A549 (cell line): ENCODE measurements at regions not wholly inside any gene's neighbourhood (a gene's known extent, or its start where the extent isn't known, plus 50 kb on each side); places are given as distances from the start of the nearest gene placed in this dataset.

ENCODE experiments used
- ATAC-seq, 2 experiments: fragments of 200-7000 bp in 1 of 2; fragments of >200 bp in 1 of 2; cut with Nextera tagmentation in 1 of 2; cut with Tn5 transposase in 1 of 2; 3 replicates each; pipeline versions ENCODE4 v1.8.0 to v1.9.1; 2018 to 2020; ENCODE audit warnings: mild to moderate bottlenecking in 1 of 2, moderate library complexity in 1 of 2
- CTCF ChIA-PET: fragments of 300-600 bp; sonication (Branson Sonifier 250); formaldehyde crosslinking; extraction: SDS; loops from one replicate; lab custom pipeline; 2021; ENCODE audit warnings: antibody characterized with exemption, inconsistent platforms; lab: Yijun Ruan, JAX
- POLR2A ChIA-PET: fragments of 350-600 bp; formaldehyde crosslinking; extraction: SDS; loops from one replicate; lab custom pipeline; 2021; ENCODE audit warnings: antibody characterized with exemption, inconsistent platforms; lab: Yijun Ruan, JAX
- DNase-seq, 2 experiments: peaks; one replicate each; pipeline versions ENCODE4 v3.0.0 to v3.0.0-alpha.2; 2011 to 2016; ENCODE audit warnings: low read depth in 1 of 2, low spot score in 1 of 2
- FAIRE-seq: peaks from 2 replicates; lab custom pipeline; 2011; peaks lifted over from hg19 to GRCh38; lab: Jason Lieb, UNC
- H3K27ac ChIP-seq, 2 experiments: fragments of >200 bp; sonication (Bioruptor Twin); formaldehyde crosslinking; 3 replicates each; pipeline ENCODE4 v1.5.1; 2016 to 2017
- H3K4me1 ChIP-seq: fragments of >200 bp; sonication (Bioruptor Twin); formaldehyde crosslinking; 3 replicates; pipeline ENCODE4 v1.6.1; 2016
- H3K4me2 ChIP-seq: fragments of >200 bp; sonication (Bioruptor Twin); formaldehyde crosslinking; 3 replicates; pipeline ENCODE4 v1.6.1; 2016
- H3K4me3 ChIP-seq: fragments of >200 bp; sonication (Bioruptor Twin); formaldehyde crosslinking; 3 replicates; pipeline ENCODE4 v1.5.1; 2016
- H3K9me3 ChIP-seq: fragments of >200 bp; sonication (Bioruptor Twin); formaldehyde crosslinking; 3 replicates; pipeline ENCODE4 v1.6.1; 2016
- BHLHE40 ChIP-seq: IDR thresholded peaks from 2 replicates; pipeline ENCODE4 v1.6.1; 2012; ENCODE audit warnings: low read depth, low read length, inconsistent platforms
- CEBPB ChIP-seq, 2 experiments: fragments of >200 bp in 1 of 2; sonication (Bioruptor Twin) in 1 of 2; formaldehyde crosslinking in 1 of 2; IDR thresholded peaks; 2 replicates each; pipeline ENCODE4 v1.6.1; 2012 to 2016
- CHD2 ChIP-seq: fragments of 150-350 bp; IDR thresholded peaks from 2 replicates; pipeline ENCODE4 v1.6.1; 2014; ENCODE audit warnings: low read length; ENCODE audit not compliant: partially characterized antibody
- ESRRA ChIP-seq: fragments of 150-350 bp; IDR thresholded peaks from 2 replicates; pipeline ENCODE4 v1.6.1; 2014; ENCODE audit warnings: mild to moderate bottlenecking, low read length, borderline replicate concordance
- FOXS1 ChIP-seq: fragments of 250-450 bp; sonication (Bioruptor Pico); IDR thresholded peaks from 2 replicates; pipeline ENCODE4 v1.5.0; 2020; ENCODE audit warnings: mild to moderate bottlenecking, moderate library complexity
- GATA3 ChIP-seq: IDR thresholded peaks from 2 replicates; pipeline ENCODE4 v1.6.1; 2012; ENCODE audit warnings: borderline replicate concordance
- HDAC2 ChIP-seq: fragments of 200-600 bp; sonication (generic); IDR thresholded peaks from 2 replicates; pipeline ENCODE4 v1.6.1; 2016
- HEYL ChIP-seq: fragments of 250-450 bp; sonication (Bioruptor Pico); IDR thresholded peaks from 2 replicates; pipeline ENCODE4 v1.8.0; 2021; ENCODE audit warnings: mild to moderate bottlenecking, moderate library complexity
- HOXB5 ChIP-seq: fragments of 250-450 bp; sonication (Bioruptor Pico); IDR thresholded peaks from 2 replicates; pipeline ENCODE4 v1.5.0; 2020; ENCODE audit warnings: mild to moderate bottlenecking, moderate library complexity
- JUN ChIP-seq, 2 experiments: fragments of >200 bp; sonication (Bioruptor Twin); formaldehyde crosslinking; IDR thresholded peaks; 2 replicates in 1 of 2; 3 replicates in 1 of 2; pipeline ENCODE4 v1.6.1; 2016 to 2017
- JUNB ChIP-seq: fragments of >200 bp; sonication (Bioruptor Twin); formaldehyde crosslinking; IDR thresholded peaks from 2 replicates; pipeline ENCODE4 v1.6.1; 2016
- MAFK ChIP-seq: fragments of 450-650 bp; IDR thresholded peaks from 2 replicates; pipeline ENCODE4 v1.6.1; 2014; ENCODE audit not compliant: partially characterized antibody
- MYC ChIP-seq: IDR thresholded peaks from 2 replicates; pipeline ENCODE4 v1.6.1; 2012; ENCODE audit warnings: mild to moderate bottlenecking, inconsistent platforms, low read length, improper control_type of control experiment, borderline replicate concordance
- PHF8 ChIP-seq: fragments of 200-600 bp; sonication (generic); IDR thresholded peaks from 2 replicates; pipeline ENCODE4 v1.6.1; 2016; ENCODE audit warnings: low read depth, mild to moderate bottlenecking, antibody characterized with exemption, moderate library complexity, borderline replicate concordance
- POLR2A ChIP-seq: IDR thresholded peaks from 2 replicates; pipeline ENCODE4 v1.6.1; 2012; ENCODE audit warnings: mild to moderate bottlenecking, low read length
- POLR2AphosphoS2 ChIP-seq: conservative IDR thresholded peaks from 2 replicates; pipeline ENCODE4 v1.6.1; 2012; ENCODE audit warnings: low read length, improper control_type of control experiment, inconsistent platforms
- RARB ChIP-seq: fragments of 250-450 bp; sonication (Bioruptor Pico); IDR thresholded peaks from 2 replicates; pipeline ENCODE4 v1.8.0; 2021; ENCODE audit warnings: mild to moderate bottlenecking, moderate library complexity
- TFCP2L1 ChIP-seq: fragments of 250-450 bp; sonication (Bioruptor Pico); IDR thresholded peaks from 2 replicates; pipeline ENCODE4 v1.5.0; 2021; ENCODE audit warnings: mild to moderate bottlenecking
- TP53 ChIP-seq: fragments of 250-450 bp; sonication (Bioruptor Pico); IDR thresholded peaks from 2 replicates; pipeline ENCODE4 v1.5.0; 2021; ENCODE audit warnings: mild to moderate bottlenecking, moderate library complexity
- ZC3H11A ChIP-seq: fragments of 450-650 bp; IDR thresholded peaks from 2 replicates; pipeline ENCODE4 v1.6.1; 2014; ENCODE audit warnings: antibody characterized with exemption, mild to moderate bottlenecking
- ZFP36 ChIP-seq: fragments of 450-650 bp; IDR thresholded peaks from 2 replicates; pipeline ENCODE4 v1.6.1; 2014; ENCODE audit warnings: borderline replicate concordance; ENCODE audit not compliant: partially characterized antibody
- ZSCAN20 ChIP-seq: fragments of 250-450 bp; sonication (Bioruptor Pico); IDR thresholded peaks from 2 replicates; pipeline ENCODE4 v1.8.0; 2022; ENCODE audit warnings: mild to moderate bottlenecking, moderate library complexity
- WGBS: methylation state at CpG from one replicate; pipeline ENCODE4 v1.1.6; 2017; ENCODE audit errors: missing lambda C conversion rate; 5-methylcytosine and 5-hydroxymethylcytosine counted together
- TF ChIP-seq, protein P1 (sequence below): fragments of >200 bp; sonication (Bioruptor Twin); formaldehyde crosslinking; IDR thresholded peaks from 3 replicates; pipeline ENCODE4 v1.6.1; 2016
- TF ChIP-seq, protein P2 (sequence below): fragments of 250-450 bp; sonication (Bioruptor Pico); IDR thresholded peaks from 2 replicates; pipeline ENCODE4 v1.5.0; 2021; ENCODE audit warnings: mild to moderate bottlenecking, moderate library complexity, borderline replicate concordance
- TF ChIP-seq, protein P3 (sequence below): fragments of >200 bp; sonication (Bioruptor Twin); formaldehyde crosslinking; IDR thresholded peaks from 2 replicates; pipeline ENCODE4 v1.6.1; 2016
- TF ChIP-seq, protein P4 (sequence below): fragments of 450-650 bp; IDR thresholded peaks from 2 replicates; pipeline ENCODE4 v1.6.1; 2014; ENCODE audit warnings: antibody characterized with exemption
- TF ChIP-seq, protein P5 (sequence below): fragments of 250-450 bp; sonication (Bioruptor Pico); IDR thresholded peaks from 2 replicates; pipeline ENCODE4 v1.5.0; 2020; ENCODE audit warnings: low read depth, mild to moderate bottlenecking, moderate library complexity

DNA sequence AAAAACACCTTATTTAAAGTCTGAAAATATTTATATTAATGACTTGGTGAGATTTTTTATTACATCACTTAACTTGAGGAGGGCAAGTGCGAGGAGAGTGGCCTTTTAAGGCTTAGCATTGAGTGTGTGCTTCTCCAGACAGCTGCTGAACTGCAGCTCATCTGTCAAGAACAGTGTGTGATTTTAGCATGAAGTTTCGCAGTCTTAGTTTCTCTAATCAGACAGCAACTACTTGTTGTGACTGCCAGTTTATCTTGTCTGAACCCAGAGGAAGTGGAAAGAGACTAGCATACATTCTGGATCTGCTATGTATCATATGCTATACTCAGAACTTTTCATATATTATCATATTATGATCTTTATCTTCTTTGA lies 291.7 kb upstream of the ROPN1 start:
- Histone ChIP-seq H3K27ac (no peak overlapping the region), H3K4me3 (no peak overlapping the region), H3K9me3 (0 out of 3 replicates have a peak, but pooled peaks cover 2% of the 10 kb centered on the region), H3K4me1 (no peaks in the 10 kb centered on the region), H3K4me2 (no peak overlapping the region)
- 15% methylated on average over 2 of the region's 2 CpGs for WGBS
- DNase-seq (no peak), FAIRE-seq (no peak), ATAC-seq (no peak)
- ChIA-PET CTCF (interaction anchor here (0.7 to 0.8 kb wide), 3 partner anchors 14 to 269 kb away, joined by 3 read pairs; no protein-coding TSS in a partner anchor), POLR2A (no interaction called here)
- TF ChIP-seq, protein P1, sequence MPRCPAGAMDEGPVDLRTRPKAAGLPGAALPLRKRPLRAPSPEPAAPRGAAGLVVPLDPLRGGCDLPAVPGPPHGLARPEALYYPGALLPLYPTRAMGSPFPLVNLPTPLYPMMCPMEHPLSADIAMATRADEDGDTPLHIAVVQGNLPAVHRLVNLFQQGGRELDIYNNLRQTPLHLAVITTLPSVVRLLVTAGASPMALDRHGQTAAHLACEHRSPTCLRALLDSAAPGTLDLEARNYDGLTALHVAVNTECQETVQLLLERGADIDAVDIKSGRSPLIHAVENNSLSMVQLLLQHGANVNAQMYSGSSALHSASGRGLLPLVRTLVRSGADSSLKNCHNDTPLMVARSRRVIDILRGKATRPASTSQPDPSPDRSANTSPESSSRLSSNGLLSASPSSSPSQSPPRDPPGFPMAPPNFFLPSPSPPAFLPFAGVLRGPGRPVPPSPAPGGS = no peak
- TF ChIP-seq ZC3H11A (no peak), ZSCAN20 (no peak), CHD2 (no peak), FOXS1 (no peak), MYC (no peak), HDAC2 (no peak), JUN (IDR thresholded peaks at IDR 0.05) (no peak), POLR2A (no peak), TFCP2L1 (CRISPR knock-in tag) (no peak), BHLHE40 (no peak), JUNB (no peak), HEYL (CRISPR knock-in tag) (no peak), RARB (CRISPR knock-in tag) (no peak), ZFP36 (no peak)
- TF ChIP-seq, protein P2, sequence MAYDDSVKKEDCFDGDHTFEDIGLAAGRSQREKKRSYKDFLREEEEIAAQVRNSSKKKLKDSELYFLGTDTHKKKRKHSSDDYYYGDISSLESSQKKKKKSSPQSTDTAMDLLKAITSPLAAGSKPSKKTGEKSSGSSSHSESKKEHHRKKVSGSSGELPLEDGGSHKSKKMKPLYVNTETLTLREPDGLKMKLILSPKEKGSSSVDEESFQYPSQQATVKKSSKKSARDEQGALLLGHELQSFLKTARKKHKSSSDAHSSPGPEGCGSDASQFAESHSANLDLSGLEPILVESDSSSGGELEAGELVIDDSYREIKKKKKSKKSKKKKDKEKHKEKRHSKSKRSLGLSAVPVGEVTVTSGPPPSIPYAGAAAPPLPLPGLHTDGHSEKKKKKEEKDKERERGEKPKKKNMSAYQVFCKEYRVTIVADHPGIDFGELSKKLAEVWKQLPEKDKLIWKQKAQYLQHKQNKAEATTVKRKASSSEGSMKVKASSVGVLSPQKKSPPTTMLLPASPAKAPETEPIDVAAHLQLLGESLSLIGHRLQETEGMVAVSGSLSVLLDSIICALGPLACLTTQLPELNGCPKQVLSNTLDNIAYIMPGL (CRISPR knock-in tag) = no peak
- TF ChIP-seq, protein P3, sequence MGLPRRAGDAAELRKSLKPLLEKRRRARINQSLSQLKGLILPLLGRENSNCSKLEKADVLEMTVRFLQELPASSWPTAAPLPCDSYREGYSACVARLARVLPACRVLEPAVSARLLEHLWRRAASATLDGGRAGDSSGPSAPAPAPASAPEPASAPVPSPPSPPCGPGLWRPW = no peak

DNA sequence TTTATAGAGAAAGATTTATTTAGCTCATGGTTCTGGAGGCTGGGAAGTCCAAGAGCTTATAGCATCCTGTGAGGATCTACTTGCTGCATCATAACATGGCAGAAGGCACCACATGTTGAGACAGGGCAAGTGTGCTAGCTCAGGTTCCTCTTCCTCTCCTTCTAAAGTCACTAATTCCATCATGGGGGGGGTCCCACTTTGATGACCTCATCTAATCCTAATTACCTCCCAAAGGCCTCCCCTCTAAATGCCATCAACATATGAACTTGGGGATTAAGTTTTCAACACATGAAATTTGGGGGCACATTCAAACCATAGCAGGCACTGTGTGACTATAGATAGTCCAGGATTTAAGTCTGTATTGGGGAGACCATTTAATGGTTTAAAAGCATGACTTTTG lies 297.1 kb upstream of the ROPN1 start:
- TF ChIP-seq POLR2A (no peak), GATA3 (no peak), JUNB (no peak), TP53 (CRISPR knock-in tag) (no peak), POLR2AphosphoS2 (no peak), PHF8 (no peak), CEBPB (IDR thresholded peaks at IDR 0.05) (no peak), ESRRA (no peak), HOXB5 (CRISPR knock-in tag) (no peak), MAFK (no peak), ZSCAN20 (no peak), MYC (no peak), FOXS1 (no peak)
- TF ChIP-seq, protein P4, sequence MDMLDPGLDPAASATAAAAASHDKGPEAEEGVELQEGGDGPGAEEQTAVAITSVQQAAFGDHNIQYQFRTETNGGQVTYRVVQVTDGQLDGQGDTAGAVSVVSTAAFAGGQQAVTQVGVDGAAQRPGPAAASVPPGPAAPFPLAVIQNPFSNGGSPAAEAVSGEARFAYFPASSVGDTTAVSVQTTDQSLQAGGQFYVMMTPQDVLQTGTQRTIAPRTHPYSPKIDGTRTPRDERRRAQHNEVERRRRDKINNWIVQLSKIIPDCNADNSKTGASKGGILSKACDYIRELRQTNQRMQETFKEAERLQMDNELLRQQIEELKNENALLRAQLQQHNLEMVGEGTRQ = no peak
- TF ChIP-seq, protein P5, sequence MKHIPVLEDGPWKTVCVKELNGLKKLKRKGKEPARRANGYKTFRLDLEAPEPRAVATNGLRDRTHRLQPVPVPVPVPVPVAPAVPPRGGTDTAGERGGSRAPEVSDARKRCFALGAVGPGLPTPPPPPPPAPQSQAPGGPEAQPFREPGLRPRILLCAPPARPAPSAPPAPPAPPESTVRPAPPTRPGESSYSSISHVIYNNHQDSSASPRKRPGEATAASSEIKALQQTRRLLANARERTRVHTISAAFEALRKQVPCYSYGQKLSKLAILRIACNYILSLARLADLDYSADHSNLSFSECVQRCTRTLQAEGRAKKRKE (CRISPR knock-in tag) = no peak
- POLR2A ChIA-PET = no interaction called here
- FAIRE-seq = no peak
- Histone ChIP-seq H3K4me2 (no peak overlapping the region), H3K4me3 (no peak overlapping the region), H3K9me3 (0 out of 3 replicates have a peak, but pooled peaks cover 3% of the 10 kb centered on the region), H3K4me1 (peaks cover 9% of the 10 kb centered on the region), H3K27ac (no peak overlapping the region)
- CTCF ChIA-PET = no interaction called here
- DNase-seq = no peak
- no peak for ATAC-seq
